SIG-M5 treated with dmso at 0.1 percent for 504 hours (cell line): ENCODE measurements at regions not wholly inside any gene's neighbourhood (a gene's known extent, or its start where the extent isn't known, plus 50 kb on each side); places are given as distances from the start of the nearest gene placed in this dataset.
"Not testable (repeated sequence)": the region's sequence is repeated elsewhere in the genome, so short reads cannot be mapped to it uniquely, and the experiment has no call there.

Experiments
- DNase-seq: peaks from one replicate; lab custom pipeline; 2025; ENCODE audit not compliant: unreplicated experiment; lab: John Stamatoyannopoulos, UW

GRCh38 chr2:62412347-62412742, 93.7 kb downstream of the TMEM17 start:
- DNase-seq, result no peak

GRCh38 chr2:62410926-62411456, 95.0 kb downstream of the TMEM17 start:
- no peak for DNase-seq

GRCh38 chr2:62410015-62410453, 96.0 kb downstream of the TMEM17 start:
- peak; percentile 18 for DNase-seq

DNA sequence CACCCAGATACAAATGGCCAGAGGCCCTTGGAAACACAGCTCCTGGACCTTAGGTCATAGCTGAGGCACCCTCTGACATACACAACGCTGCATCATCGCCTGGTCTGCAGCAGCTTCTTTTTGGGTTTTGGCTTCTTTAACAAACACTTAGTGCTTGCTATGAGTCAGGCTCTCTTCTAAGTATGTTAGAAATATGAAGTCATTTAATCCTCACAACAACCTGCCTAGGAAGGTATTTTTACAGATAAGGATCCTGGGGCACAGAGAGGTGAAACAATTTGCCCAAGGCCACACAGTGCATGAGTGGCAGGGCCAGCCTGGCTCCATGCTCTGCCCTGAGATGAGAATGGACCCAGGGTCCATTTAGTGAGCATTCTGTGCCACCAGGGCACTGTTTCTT, 96.6 kb downstream of the TMEM17 start:
- DNase-seq, result no peak

- no peak for DNase-seq
Measured at GRCh38 chr2:62408241-62408677, 97.7 kb downstream of the TMEM17 start.

- no peak for DNase-seq
Measured at GRCh38 chr2:62407838-62408237, 98.2 kb downstream of the TMEM17 start.

GRCh38 chr2:62407401-62407800, 98.6 kb downstream of the TMEM17 start:
- DNase-seq, result no peak

GRCh38 chr2:62406573-62407043, 99.4 kb downstream of the TMEM17 start:
- DNase-seq, result no peak

GRCh38 chr2:62404913-62405312, 101.1 kb downstream of the TMEM17 start:
- DNase-seq, result no peak

DNA sequence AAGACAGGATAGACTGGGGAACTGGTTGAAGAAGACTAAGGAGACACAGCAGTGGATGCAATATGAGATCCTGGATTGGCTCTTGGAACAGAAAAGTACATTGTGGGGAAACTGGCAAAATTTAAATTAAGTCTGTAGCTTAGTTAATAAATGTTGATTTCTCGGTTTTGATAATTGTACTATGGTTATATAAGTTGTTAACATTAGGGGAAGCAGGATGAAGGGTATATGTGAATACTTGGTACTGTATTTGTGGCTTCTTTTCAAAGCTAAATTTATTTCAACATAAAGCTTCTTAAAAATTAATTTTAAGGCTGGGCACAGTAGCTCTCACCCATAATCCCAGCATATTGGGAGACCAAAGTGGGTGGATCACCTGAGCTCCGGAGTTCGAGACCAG, 103.8 kb downstream of the TMEM17 start:
- no peak for DNase-seq

- DNase-seq, result no peak
Measured at GRCh38 chr2:62398356-62398755, 107.6 kb downstream of the TMEM17 start.

DNA sequence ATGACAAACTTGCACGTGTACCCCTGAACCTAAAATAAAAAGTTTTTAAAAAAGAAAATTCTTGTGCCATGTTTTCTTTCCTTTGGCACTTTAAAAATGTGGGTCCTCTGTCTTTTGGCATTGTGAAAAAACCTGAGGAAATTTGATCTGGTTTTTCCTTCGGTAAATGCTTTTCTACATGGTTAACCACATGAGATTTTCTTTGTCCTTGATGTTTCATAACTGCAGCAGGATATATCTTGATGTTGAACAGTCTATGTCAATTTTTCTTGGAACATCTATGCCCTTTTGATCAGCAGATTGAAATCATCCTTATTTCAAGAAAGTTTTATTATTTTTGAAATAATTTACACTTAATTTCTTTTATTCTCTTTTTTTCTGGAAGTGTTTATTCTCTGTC, 109.1 kb downstream of the TMEM17 start:
- no peak for DNase-seq

DNA sequence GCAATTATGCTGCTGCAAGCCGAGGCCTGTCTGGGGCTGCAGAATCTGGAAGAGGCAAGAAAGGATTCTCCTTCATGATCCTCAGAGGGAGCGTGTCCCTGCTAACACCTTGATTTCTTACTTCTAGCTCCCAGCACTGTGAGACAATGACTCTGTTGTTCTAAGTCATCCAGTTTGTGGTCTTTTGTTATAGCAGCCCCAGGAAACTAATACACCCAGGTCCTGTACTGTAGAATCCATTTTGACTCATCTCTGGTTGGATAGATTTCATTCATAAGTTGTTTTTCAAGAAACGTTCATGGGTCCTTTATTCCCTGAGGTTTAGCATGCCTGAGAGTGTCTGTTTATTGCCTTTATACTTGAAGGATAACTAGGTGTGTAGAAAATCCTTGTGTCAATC, 112.7 kb downstream of the TMEM17 start:
- DNase-seq, result no peak

DNA sequence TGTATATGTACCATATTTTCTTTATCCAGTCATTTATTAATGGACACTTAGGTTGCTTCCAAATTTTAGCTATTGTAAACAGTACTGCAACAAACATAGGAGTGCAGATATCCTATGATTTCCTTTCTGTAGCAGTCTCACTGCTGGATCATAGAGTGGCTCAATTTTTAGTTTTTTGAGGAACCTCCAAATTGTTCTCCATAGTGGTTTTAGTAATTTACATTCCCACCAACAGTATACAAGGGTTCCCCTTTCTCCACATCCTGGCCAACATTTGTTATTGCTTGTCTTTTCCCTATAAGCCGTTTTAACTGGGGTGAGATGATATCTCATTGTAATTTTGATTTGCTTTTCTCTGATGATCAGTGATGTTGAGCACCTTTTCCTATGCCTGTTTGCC, 114.3 kb downstream of the TMEM17 start:
- no peak for DNase-seq

DNA sequence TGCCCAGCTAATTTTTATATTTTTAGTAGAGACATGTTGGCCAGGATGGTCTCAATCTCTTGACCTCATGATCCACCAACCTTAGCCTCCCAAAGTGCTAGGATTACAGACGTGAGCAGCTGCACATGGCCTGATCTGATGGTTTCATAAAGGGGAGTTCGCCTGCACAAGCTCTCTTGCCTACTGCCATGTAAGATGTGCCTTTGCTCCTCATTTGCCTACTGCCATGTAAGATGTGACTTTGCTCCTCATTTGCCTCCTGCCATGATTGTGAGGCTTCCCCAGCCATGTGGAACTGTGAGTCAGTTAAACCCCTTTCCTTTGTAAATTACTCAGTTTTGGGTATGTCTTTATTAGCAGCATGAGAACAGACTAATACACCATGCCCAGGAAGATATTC, 119.6 kb downstream of the TMEM17 start:
- DNase-seq, result not testable (repeated sequence)

DNA sequence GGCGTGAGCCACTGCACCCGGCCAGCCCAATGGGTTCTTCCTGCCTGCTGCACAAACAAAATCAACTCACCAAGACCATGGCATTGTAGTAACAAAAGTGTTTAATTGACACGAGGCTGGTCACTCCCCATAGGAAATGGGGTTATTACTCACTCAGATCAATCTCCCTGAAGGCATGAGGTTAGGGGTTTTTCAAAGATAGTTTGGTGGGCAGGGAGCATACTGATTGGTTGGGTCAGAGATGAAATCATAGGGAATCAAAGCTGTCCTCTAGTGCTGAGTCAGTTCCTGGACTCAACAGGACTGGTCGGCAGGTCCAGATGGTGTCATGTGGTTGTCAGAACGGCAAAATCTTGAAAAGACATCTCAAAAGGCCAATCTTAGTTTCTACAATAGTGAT, 122.1 kb downstream of the TMEM17 start:
- no peak for DNase-seq

DNA sequence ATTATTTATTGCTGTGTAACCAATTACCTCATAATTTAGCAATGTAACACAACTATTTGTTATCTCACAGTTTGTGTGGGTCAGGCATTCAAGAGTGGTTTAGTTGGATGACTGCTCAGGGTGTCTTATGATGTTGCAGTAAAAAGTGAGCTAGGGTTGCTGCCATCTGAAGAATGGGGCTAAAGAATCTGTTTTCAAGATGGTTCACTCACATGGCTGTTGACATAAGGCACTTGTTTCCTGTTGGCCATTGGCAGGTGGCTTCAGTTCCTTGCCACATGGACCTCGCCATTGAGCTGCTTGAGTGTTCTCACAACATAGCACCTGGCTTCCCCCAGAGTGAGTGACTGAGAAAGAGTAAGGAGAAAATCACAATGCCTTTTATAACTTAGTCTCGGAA, 123.2 kb downstream of the TMEM17 start:
- no peak for DNase-seq

GRCh38 chr2:62382122-62382521, 123.9 kb downstream of the TMEM17 start:
- DNase-seq, result no peak

- DNase-seq, result no peak
Measured at GRCh38 chr2:62381656-62382055, 124.3 kb downstream of the TMEM17 start.

DNA sequence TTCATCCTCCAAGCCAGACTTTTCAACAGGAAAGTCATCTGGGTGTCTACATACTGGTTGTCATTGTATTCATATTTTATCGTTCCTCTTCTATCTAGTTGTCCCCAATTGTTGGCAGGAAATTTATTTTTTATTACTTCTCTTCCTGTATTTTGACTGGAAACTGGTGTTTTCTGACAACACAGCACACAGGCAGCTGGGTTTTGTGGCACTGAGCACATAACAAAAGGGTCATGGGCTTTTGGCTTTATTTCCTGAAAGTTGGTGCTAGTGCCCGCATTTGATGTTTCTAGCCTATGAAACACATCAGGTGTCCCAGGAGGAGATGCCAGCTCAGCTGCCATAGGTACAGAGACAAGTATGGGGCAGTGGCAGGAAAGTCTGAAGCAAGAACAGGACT, 126.4 kb downstream of the TMEM17 start:
- no peak for DNase-seq

GRCh38 chr2:62375113-62375420, 130.9 kb downstream of the TMEM17 start:
- no peak for DNase-seq

- no peak for DNase-seq
Measured at GRCh38 chr2:62374301-62375112, 131.5 kb downstream of the TMEM17 start.

DNA sequence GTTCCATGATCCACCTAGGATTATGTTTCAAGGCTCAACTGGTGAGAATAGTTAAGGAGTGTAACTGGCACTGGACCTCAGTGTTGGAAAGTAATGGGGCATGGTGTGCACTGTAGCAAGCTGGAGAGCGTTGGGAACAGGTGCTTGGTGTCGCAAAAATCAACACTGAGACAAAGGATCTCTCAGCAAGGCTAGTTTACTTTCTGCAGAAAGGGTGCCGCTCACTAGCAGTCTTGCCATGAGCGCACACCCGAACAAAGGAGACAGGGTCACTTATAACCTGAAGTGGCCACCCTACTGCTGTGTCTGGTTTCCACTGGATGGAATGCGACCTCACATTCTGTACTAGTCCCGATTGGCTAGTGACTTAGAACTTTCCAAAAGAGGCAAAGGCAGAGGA, 133.2 kb downstream of the TMEM17 start:
- DNase-seq, result no peak
